Stimulated activated memory B cell treated with anti-CD40 and anti-IgM and Interleukin-4, amounts not matched to agents 10 μg/mL and 1 μg/mL and 100 μg/mL, for 72 hours (primary cell): ENCODE measurements at regions not wholly inside any gene's neighbourhood (a gene's known extent, or its start where the extent isn't known, plus 50 kb on each side); places are given as distances from the start of the nearest gene placed in this dataset.
"Not testable (repeated sequence)": the region's sequence is repeated elsewhere in the genome, so short reads cannot be mapped to it uniquely, and the experiment has no call there.

ENCODE experiments used
- ATAC-seq: fragments of 150-1000 bp; cut with Tn5 transposase; 2 replicates; pipeline ENCODE4 v1.10.0; 2021
- H3K27ac Mint-ChIP-seq: one replicate; pipeline ENCODE4 v1.8.0; 2022; ENCODE audit warnings: mild to moderate bottlenecking, mixed read lengths
- H3K27me3 Mint-ChIP-seq: one replicate; pipeline ENCODE4 v1.8.0; 2022; ENCODE audit warnings: mixed read lengths
- H3K36me3 Mint-ChIP-seq: one replicate; pipeline ENCODE4 v1.8.0; 2022; ENCODE audit warnings: mixed read lengths
- H3K4me1 Mint-ChIP-seq: one replicate; pipeline ENCODE4 v1.8.0; 2022; ENCODE audit warnings: mixed read lengths
- H3K4me3 Mint-ChIP-seq: one replicate; pipeline ENCODE4 v1.8.0; 2022; ENCODE audit warnings: mild to moderate bottlenecking, moderate library complexity, mixed read lengths
- H3K9me3 Mint-ChIP-seq: one replicate; pipeline ENCODE4 v1.8.0; 2022; ENCODE audit warnings: mixed read lengths

GRCh38 chr4:66712301-66712921 lies 832.9 kb downstream of the CENPC start:
- not testable (repeated sequence) for H3K4me1 Mint-ChIP-seq, H3K9me3 Mint-ChIP-seq, H3K36me3 Mint-ChIP-seq, H3K4me3 Mint-ChIP-seq, ATAC-seq, H3K27ac Mint-ChIP-seq, H3K27me3 Mint-ChIP-seq

DNA sequence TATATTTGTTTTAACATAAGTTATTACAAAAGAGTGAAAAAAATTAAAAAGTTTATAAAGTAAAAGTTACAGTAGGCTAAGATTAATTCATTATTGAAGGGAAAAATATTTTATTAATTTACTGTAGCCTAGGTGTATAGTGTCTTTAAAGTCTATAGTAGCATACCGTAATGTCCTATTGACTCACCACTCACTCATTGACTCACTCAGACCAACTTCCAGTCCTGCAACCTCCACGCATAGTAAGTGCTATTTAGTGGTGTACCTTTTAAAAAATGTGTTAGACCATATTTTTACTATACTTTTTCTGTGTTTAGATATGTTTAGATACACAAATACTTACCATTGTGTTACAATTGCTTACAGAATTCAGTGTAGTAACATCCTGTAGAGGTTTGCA lies 841.1 kb downstream of the CENPC start:
- Mint-ChIP-seq H3K27ac (no peak overlapping the region), H3K4me1 (no peaks in the 10 kb centered on the region), H3K4me3 (no peak overlapping the region), H3K27me3 (no peaks in the 10 kb centered on the region), H3K9me3 (no peaks in the 10 kb centered on the region), H3K36me3 (no peaks in the 10 kb centered on the region)
- ATAC-seq = no peak

- peaks cover 3% of the 10 kb centered on the region for H3K9me3 Mint-ChIP-seq
- H3K4me1 Mint-ChIP-seq = no peaks in the 10 kb centered on the region
- H3K4me3 Mint-ChIP-seq = no peak overlapping the region
- no peak overlapping the region for H3K27ac Mint-ChIP-seq
- H3K36me3 Mint-ChIP-seq = no peaks in the 10 kb centered on the region
- no peaks in the 10 kb centered on the region for H3K27me3 Mint-ChIP-seq
- ATAC-seq = no peak
Measured at GRCh38 chr4:66694739-66695138, 850.6 kb downstream of the CENPC start.

DNA sequence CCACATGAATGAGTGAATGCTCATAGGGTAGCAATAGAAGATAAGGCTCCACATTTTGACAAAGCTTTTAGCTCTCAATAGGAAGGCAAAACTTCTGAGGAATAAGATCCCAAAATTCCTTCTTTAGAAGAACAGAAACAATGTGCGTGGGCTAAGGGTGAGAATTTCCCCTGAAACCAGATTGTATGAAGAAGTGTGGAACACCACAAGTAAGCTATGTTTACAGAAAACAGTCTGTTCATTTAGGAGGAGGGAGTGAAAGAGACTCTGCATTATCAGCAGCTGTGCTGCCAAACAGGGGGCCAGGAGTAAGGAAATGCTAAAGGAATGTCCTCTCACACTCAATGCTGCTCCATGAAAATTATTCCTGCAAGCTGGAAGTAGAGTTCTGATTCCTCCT lies 851.6 kb downstream of the CENPC start:
- no peaks in the 10 kb centered on the region for H3K36me3 Mint-ChIP-seq
- H3K27me3 Mint-ChIP-seq = no peaks in the 10 kb centered on the region
- H3K4me1 Mint-ChIP-seq = no peaks in the 10 kb centered on the region
- peaks cover 3% of the 10 kb centered on the region for H3K9me3 Mint-ChIP-seq
- no peak for ATAC-seq
- H3K27ac Mint-ChIP-seq = no peak overlapping the region
- H3K4me3 Mint-ChIP-seq = no peak overlapping the region

DNA sequence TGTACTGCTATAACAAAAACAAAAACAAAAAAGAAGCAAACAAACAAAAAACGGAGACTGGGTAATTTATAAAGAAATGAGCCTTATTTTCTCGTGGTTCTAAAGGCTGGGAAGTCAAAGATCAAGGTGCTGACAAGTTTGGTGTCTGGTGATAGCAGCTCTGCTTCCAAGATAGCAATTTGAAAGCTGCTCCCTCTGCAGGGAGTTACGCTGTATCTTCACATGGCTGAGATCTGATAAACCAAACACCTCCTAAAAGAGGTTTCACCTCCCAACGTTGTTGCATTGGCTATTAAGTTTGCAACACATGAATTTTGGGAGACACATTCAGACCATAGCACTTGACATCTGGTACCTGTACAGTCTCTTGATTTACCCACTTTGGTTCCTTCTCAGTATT lies 854.2 kb downstream of the CENPC start:
- Mint-ChIP-seq H3K4me3 (no peak overlapping the region), H3K36me3 (no peaks in the 10 kb centered on the region), H3K9me3 (peaks cover 3% of the 10 kb centered on the region), H3K27me3 (no peaks in the 10 kb centered on the region), H3K27ac (no peak overlapping the region), H3K4me1 (no peaks in the 10 kb centered on the region)
- ATAC-seq = no peak

DNA sequence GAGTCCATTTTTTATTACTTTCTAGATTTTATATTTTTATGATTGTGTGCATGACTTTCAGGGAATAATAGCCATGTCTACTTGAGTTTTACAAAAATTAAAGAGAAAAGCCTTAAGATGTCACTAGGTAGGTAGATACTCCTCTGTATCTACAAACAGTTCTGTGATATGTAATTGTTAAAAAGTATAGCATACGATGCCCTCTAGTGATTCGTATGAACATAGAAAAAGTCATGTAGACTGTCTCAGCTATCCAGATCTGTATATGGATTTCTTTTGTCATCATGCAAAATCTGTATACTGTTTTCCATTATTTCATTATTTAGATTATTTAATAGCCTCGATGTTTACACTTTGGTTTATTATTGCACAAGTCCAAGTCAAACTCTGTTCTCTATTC lies 856.6 kb downstream of the CENPC start:
- Mint-ChIP-seq H3K36me3 (no peaks in the 10 kb centered on the region), H3K4me3 (no peak overlapping the region), H3K27ac (no peak overlapping the region), H3K27me3 (no peaks in the 10 kb centered on the region), H3K9me3 (no peaks in the 10 kb centered on the region), H3K4me1 (no peaks in the 10 kb centered on the region)
- ATAC-seq = no peak

- Mint-ChIP-seq H3K27ac (no peak overlapping the region), H3K4me3 (no peak overlapping the region), H3K36me3 (no peaks in the 10 kb centered on the region), H3K27me3 (no peaks in the 10 kb centered on the region), H3K9me3 (no peaks in the 10 kb centered on the region), H3K4me1 (no peaks in the 10 kb centered on the region)
- ATAC-seq = no peak
Measured at GRCh38 chr4:66687459-66687858, 857.8 kb downstream of the CENPC start.

DNA sequence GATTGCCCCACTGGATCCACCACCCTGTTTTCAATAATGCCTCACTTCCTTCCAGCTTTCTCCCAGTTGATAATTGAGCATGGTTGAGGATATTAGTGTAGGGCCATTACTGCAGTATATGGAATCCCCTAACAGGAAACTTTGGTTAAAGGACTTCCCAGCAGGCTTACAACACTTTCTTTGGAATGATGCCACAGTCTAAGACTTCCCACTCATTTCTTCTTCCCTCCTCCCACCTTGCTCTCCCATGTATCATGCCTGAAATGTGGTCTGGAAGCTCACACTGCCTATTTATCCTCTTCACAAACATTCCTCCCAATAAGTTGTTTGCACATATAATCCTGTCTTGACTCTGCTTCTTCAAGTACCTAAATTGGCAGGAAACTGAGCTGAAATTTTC lies 863.3 kb downstream of the CENPC start:
- Mint-ChIP-seq H3K4me1 (no peaks in the 10 kb centered on the region), H3K4me3 (no peak overlapping the region), H3K36me3 (no peaks in the 10 kb centered on the region), H3K27ac (no peak overlapping the region), H3K9me3 (peaks cover 3% of the 10 kb centered on the region), H3K27me3 (no peaks in the 10 kb centered on the region)
- no peak for ATAC-seq

GRCh38 chr4:66667249-66667648 lies 878.1 kb downstream of the CENPC start:
- H3K4me1 Mint-ChIP-seq = no peaks in the 10 kb centered on the region
- H3K9me3 Mint-ChIP-seq = peaks cover 2% of the 10 kb centered on the region
- H3K27me3 Mint-ChIP-seq = no peaks in the 10 kb centered on the region
- H3K36me3 Mint-ChIP-seq = no peaks in the 10 kb centered on the region
- ATAC-seq = no peak
- no peak overlapping the region for H3K4me3 Mint-ChIP-seq
- no peak overlapping the region for H3K27ac Mint-ChIP-seq

DNA sequence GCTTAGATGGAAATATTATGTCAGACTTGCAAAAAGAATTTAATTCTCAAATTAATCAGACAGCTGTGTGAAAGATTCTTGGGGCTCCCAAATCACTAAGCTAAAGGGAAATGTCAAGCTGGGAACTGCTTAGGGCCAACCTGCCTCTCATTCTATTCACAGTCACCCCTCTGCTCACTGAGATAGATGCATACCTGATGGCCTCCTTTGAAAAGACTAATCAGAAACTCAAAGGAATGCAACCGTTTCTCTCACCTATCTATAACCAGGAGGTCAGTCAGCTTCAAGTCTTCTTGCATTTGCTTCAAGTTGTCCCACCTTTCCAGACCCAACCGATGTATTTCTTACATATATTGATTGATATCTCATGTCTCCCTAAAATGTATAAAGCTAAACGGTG lies 882.7 kb downstream of the CENPC start:
- no peak overlapping the region for H3K4me3 Mint-ChIP-seq
- H3K4me1 Mint-ChIP-seq = no peaks in the 10 kb centered on the region
- H3K9me3 Mint-ChIP-seq = no peaks in the 10 kb centered on the region
- no peak overlapping the region for H3K27ac Mint-ChIP-seq
- no peaks in the 10 kb centered on the region for H3K36me3 Mint-ChIP-seq
- ATAC-seq = no peak
- no peaks in the 10 kb centered on the region for H3K27me3 Mint-ChIP-seq

- Mint-ChIP-seq H3K27me3 (no peaks in the 10 kb centered on the region), H3K36me3 (no peaks in the 10 kb centered on the region), H3K4me1 (no peaks in the 10 kb centered on the region), H3K4me3 (no peak overlapping the region), H3K9me3 (no peaks in the 10 kb centered on the region), H3K27ac (no peak overlapping the region)
- ATAC-seq = no peak
Measured at GRCh38 chr4:66658809-66659208, 886.5 kb downstream of the CENPC start.

DNA sequence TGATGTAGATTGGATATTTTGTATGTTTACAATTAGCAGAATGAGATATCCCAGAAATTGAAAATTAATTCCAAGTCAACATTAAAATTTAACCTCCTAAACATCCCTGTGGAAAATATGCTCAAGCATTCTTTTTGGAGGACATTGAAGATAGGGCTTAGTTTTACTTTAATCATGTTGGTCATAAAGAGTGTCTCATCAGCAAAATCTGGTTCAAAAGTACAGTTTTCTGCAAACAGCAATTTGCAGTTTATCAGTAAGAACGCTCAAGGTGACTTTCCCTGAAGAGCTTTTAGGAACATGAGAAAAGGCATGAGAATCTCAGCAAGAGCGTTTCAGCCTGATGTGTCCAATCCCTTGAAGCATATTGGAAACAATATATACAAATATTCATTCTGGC lies 889.8 kb downstream of the CENPC start:
- Mint-ChIP-seq H3K4me3 (no peak overlapping the region), H3K27me3 (no peaks in the 10 kb centered on the region), H3K27ac (no peak overlapping the region), H3K4me1 (no peaks in the 10 kb centered on the region), H3K9me3 (no peaks in the 10 kb centered on the region), H3K36me3 (no peaks in the 10 kb centered on the region)
- ATAC-seq = no peak

- Mint-ChIP-seq H3K9me3 (no peaks in the 10 kb centered on the region), H3K4me1 (no peaks in the 10 kb centered on the region), H3K27ac (no peak overlapping the region), H3K4me3 (no peak overlapping the region), H3K27me3 (no peaks in the 10 kb centered on the region), H3K36me3 (no peaks in the 10 kb centered on the region)
- ATAC-seq = no peak
Measured at GRCh38 chr4:66653937-66654336, 891.4 kb downstream of the CENPC start.

GRCh38 chr4:66649236-66649635 lies 896.1 kb downstream of the CENPC start:
- Mint-ChIP-seq H3K27me3 (no peaks in the 10 kb centered on the region), H3K27ac (no peak overlapping the region), H3K4me3 (no peak overlapping the region), H3K4me1 (no peaks in the 10 kb centered on the region), H3K36me3 (no peaks in the 10 kb centered on the region), H3K9me3 (no peaks in the 10 kb centered on the region)
- no peak for ATAC-seq

- ATAC-seq = no peak
- Mint-ChIP-seq H3K27me3 (no peaks in the 10 kb centered on the region), H3K36me3 (no peaks in the 10 kb centered on the region), H3K9me3 (no peaks in the 10 kb centered on the region), H3K4me3 (no peak overlapping the region), H3K4me1 (no peaks in the 10 kb centered on the region), H3K27ac (no peak overlapping the region)
Measured at GRCh38 chr4:66647926-66648325, 897.4 kb downstream of the CENPC start.

DNA sequence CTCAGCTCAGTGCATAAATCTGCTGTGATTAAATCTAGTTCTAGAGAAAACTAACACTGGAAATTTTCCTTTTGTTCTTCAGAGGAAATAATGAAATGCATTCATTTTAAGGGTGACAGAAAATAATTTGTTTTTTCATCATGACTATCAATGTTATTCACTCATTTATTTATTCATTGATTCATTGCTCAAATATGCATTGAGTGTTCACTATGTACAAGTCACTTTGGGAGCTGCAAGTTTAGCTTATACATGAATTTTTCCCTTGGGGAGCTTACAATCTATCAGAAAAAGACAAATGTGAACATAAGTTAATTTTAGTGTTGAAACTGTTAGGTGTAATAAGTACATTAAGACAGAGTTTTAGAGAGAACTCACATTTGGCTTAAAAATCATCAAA lies 897.8 kb downstream of the CENPC start:
- Mint-ChIP-seq H3K36me3 (no peaks in the 10 kb centered on the region), H3K27ac (no peak overlapping the region), H3K9me3 (no peaks in the 10 kb centered on the region), H3K27me3 (no peaks in the 10 kb centered on the region), H3K4me3 (no peak overlapping the region), H3K4me1 (no peaks in the 10 kb centered on the region)
- no peak for ATAC-seq
